ENCODE measurements at regions not wholly inside any gene's neighbourhood (a gene's known extent, or its start where the extent isn't known, plus 50 kb on each side); places are given as distances from the start of the nearest gene placed in this dataset.

DNA sequence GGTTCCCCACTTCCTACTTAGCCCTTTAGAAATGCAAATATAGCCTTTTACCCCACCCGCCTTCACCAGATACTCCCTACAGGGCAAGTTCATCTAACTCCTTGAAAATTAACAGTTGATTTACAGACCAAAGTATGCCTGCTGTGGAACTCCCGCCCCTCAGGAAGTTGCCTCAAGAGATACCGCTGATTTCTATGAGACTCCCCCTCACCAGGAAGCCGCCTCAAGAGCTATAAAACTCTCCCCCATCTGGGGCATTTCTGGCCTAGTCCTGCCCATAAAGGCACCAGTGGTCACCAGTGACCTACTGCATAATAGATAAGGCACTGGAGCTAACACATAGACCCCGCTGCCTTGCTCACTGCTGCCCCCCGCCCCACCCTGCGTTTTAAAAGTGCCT, 201.7 kb upstream of the UBL3 start (continued):
- no peak for TF ChIP-seq ATF2 (IDR thresholded peaks at IDR 0.05; ENCODE audit: low read length)
- TF ChIP-seq ATF3 (IDR thresholded peaks at IDR 0.05; ENCODE audit: insufficient read depth, low read depth, low read length): no peak
